GM21526 (cell line): ENCODE measurements at regions not wholly inside any gene's neighbourhood (a gene's known extent, or its start where the extent isn't known, plus 50 kb on each side); places are given as distances from the start of the nearest gene placed in this dataset.
"Not testable (repeated sequence)": the region's sequence is repeated elsewhere in the genome, so short reads cannot be mapped to it uniquely, and the experiment has no call there.

Experiments used
- ATAC-seq: cut with Tn5 transposase; IDR thresholded peaks from one replicate; pipeline ENCODE4 v1.9.1; 2021; ENCODE audit warnings: moderate library complexity; ENCODE audit not compliant: unreplicated experiment, low FRiP score

- ATAC-seq: no peak
These were observed 639.7 kb downstream of the LMO4 start for GRCh38 chr1:87968197-87968955.

GRCh38 chr1:87969040-87969439 is 640.4 kb downstream of the LMO4 start:
- no peak for ATAC-seq

DNA sequence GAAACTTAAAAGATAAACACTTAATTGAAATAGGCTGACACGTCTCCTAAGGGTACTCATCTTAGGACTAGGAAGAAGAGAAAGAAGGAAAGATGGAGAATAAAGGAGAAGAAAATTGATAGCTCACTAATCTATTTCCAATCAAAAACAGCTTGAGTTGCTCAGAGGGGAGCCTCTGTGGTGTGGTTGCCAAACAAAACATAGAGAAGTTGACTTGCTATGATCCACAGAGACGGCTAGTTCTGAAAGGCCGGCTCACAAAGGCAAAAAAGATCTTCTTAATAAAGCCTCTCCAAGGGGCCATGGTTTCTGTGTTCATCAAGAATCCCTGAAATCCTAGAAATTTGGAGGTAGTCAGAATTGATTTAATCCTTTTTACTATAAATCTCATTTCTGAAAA is 644.1 kb downstream of the LMO4 start:
- ATAC-seq: no peak

DNA sequence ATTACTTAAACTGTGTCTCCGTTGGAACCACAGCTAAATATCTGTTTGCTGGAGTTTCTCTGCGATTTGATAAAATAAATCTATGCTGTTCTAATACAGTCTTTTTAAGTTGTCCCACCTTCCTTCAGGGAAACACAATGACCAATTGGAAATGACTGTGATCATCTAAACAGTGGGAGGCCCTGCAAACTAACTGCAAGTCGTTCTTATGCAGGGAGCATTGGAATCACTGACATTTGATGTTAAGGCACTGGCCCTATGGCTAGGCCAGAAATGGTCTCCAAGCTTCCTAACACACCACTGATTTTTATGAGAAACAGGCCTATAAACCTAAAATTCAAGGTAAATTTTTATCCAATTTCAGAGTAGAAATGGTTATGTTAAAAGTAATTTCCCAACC is 645.2 kb downstream of the LMO4 start:
- no peak for ATAC-seq

DNA sequence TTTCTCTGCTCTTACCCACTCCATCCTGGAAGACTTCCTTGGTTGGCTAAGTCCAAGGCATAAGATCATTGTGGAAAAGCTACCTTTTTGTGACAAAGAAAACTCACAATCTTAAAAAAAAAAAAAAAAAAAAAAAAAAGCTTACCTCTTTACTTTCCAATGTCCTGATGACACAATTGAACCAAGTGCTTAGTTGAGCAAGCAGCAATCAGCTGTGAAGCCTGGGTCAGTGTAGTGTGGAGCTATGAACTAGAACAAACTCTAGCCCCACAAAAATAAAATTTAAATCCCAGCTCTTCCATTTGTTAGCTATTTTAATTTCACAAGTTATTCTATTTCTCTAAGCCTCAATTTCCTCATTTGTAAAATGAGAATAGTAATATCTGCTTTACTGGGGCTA is 647.6 kb downstream of the LMO4 start:
- no peak for ATAC-seq

GRCh38 chr1:87977145-87977544 is 648.5 kb downstream of the LMO4 start:
- ATAC-seq: no peak

- ATAC-seq: no peak
These were observed 650.4 kb downstream of the LMO4 start for GRCh38 chr1:87979079-87979478.

DNA sequence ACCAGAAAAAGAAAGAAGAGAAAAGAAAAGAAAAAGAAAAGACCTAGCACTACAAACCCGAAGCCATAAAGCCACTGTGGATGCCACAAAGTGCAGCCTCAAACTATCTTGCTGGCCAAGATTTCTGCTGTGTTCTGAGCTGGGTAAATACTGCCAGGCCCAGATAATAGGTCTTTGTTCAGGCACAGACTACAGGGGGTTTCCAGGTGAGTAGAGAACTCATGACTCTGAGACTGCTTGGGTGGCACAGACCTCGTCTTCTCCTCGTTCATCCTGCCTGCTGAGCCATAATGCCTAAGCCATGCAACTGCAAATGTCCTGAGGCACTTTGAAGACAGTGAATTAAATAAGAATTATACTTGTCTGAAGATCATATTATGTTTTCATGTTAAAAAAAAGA is 651.8 kb downstream of the LMO4 start:
- ATAC-seq: no peak

GRCh38 chr1:87981386-87981785 is 652.7 kb downstream of the LMO4 start:
- no peak for ATAC-seq

- ATAC-seq: no peak
These were observed 653.1 kb downstream of the LMO4 start for GRCh38 chr1:87981810-87982209.

DNA sequence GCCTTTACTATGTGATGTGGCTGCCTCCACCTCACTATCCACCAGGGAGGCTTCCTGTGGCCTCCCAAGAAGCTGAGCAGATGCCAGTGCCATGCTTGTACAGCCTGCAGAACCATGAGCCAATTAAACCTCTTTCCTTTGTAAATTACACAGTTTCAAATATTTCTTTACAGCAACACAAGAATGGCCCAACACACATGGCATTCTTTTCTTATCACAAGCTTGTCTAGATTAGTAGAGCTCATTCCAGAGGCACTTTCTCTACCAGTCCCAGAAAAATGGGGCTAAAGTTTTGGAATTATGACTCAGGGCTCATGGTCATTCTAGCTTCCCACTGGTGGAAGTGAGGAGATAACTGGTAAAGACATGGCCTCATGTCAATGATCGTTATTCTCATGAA is 655.2 kb downstream of the LMO4 start:
- ATAC-seq: no peak

DNA sequence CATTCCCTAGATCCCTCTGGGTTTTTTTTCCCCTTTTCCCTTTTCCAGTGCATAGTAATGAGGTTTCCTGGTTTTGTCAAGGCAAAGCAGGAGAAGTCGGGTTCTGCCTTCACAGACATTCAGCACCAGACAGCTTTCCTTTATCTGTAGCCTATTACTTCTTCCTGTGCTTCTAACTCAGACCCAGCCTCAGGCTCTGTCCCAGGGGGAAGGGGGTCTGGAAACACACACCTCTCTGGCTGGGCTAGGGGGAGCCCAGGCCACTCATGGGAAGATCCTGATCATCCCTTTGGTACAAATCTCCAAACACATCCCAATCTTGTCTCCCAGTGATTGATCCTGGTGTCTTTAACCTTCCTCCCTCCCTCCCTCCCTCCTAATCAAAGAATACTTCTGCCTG is 656.4 kb downstream of the LMO4 start:
- ATAC-seq: no peak

DNA sequence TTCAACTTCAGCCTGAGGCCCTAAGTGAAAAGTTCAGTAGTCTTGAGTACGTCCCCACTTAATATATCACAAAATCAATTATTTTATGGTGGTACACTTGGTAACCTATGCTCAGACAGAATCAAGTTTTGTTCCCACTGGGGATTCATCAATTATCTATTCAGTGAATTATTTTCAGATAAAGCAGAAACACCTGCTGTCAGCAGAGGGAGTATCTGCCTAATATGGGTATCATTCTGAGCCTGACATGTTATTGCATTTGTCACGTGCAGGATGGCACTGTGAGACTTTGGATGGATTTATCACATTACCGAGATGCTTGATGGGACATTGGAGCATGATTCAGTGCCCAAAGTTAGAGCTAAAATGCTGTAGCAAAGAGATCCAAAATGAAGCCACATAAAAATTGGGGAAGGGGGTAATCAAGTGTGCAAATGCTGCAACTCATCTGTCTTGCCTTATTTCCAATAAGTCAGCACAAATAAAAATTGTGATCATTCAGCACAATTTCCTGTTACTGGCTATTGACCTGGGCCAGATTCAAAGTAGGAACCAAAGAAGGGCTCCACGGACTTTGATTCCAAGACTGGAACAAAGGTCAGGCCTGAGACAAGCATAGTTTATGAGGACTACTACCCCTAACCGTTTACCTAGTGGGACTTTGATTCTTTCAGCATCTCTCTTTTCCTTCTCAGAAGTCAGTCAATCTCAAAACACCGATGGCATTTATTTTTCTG is 657.6 kb downstream of the LMO4 start:
- no peak for ATAC-seq

- no peak for ATAC-seq
These were observed 660.7 kb downstream of the LMO4 start for GRCh38 chr1:87989346-87989745.

GRCh38 chr1:87992536-87992935 is 663.9 kb downstream of the LMO4 start:
- ATAC-seq: not testable (repeated sequence)

- no peak for ATAC-seq
These were observed 664.4 kb downstream of the LMO4 start for GRCh38 chr1:87993051-87993450.

DNA sequence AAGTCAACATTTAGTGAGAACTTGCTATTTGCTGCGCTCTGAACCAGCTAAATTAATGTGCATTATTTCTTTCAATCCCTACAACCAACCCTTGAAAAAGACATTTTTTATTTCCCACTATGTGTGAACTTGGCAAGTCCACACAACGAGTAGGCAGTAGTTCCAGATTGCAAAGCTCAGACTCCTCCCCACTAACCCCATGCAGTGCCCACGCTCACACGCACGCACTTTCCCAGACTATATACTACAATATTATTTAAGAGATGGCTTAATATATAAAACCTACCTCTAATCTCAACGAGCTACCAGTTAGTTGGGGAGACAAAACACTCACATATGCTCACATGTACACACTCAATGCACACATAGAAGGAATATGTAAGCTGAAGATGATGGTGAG is 671.2 kb downstream of the LMO4 start:
- ATAC-seq: no peak

GRCh38 chr1:88001460-88001859 is 672.8 kb downstream of the LMO4 start:
- ATAC-seq: no peak

DNA sequence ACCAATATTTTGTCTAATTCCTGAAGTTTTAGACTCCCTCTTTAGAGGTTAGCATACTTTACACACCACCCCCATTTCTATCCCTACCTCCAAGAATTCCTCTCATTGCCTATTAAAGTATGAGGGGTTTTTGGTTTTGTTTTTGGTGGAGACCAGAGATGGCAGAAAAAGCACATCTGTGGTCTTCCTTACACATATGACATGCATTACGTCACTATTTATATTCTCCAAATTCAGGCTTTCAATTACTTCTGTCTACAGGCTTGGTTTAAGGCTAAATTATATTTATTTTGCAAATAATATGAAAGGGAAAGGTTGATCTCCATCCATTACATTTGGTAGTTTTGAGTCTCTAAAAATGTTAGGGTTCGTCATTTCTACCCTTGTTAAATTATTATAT is 674.6 kb downstream of the LMO4 start:
- no peak for ATAC-seq

DNA sequence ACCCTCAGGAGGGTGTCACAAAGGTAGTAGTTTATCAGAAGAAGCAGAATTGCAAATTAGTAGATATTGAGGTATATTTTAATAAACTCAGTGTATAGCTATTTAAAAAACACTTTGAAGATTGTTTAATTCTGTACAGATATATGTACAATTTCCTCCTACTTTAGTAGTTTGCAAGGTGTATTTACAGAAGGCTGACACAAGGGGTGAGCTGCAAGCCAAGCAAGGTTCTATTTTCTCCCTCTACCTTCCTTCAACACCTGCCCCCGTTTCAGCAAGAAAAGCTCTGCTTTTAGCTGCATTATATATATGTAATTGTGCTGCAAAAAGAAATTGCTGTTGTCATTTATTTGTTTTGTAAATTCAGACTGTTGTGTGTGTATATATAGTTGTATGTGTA is 674.2 kb upstream of the PKN2 start:
- no peak for ATAC-seq

DNA sequence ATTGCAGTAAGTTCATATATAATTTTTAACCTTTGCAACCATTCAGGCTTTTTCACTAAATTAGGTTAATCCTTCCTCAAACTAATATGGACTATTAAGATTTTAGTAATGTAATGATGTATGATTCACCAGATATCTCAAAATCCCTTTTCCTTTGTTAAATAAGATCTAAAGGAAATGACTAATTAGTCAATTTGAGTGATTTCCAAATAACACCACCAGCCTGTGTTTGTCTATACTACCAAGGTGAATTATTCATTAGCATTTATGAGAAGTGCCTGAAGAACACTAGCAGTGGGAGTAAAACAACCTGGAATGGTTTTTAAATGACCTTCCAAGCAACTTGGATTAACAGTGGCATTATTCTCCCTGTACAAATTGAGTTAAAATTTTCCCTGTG is 670.6 kb upstream of the PKN2 start:
- ATAC-seq: no peak

DNA sequence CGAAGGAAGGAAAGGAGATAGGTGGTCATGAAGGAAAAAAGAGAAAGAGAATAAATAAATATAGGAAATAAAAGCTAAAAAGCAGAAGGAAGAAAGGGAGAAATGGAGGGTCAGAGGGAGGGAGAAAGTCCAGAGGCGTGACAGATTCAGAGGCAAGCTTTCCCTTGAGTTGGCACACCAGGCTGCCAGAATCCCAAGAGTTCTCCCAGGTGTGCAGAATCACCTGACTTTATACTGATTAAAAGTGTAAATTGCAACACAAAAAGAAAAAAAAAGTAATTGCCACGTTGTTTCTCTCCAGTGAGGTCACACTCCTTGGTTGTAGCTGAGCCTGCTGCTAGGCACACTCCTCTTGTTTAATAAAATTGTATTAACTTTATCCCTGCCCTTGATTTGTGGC is 669.9 kb upstream of the PKN2 start:
- no peak for ATAC-seq
